ENCODE measurements at regions not wholly inside any gene's neighbourhood (a gene's known extent, or its start where the extent isn't known, plus 50 kb on each side); places are given as distances from the start of the nearest gene placed in this dataset.

GRCh38 chr5:158640593-158640980, 459.1 kb downstream of the EBF1 start:
- Histone ChIP-seq H4K20me1 (ENCODE audit: insufficient read depth, low read length) (no peaks in the 10 kb centered on the region), H3K9ac (ENCODE audit: low read depth, low read length) (no peak overlapping the region), H3K27ac (ENCODE audit: low read length) (no peak overlapping the region), H3K36me3 (ENCODE audit: insufficient read depth, low read length) (no peaks in the 10 kb centered on the region), H3K4me3 (ENCODE audit: low read depth in 1 of 2, low read length in 2 of 2) (no peak overlapping the region), H3K4me1 (ENCODE audit: insufficient read depth, low read length) (no peaks in the 10 kb centered on the region), H3K27me3 (ENCODE audit: insufficient read depth, low read length, poor library complexity) (no peaks in the 10 kb centered on the region), H3K9me3 (ENCODE audit: insufficient read depth, low read length, severe bottlenecking) (no peaks in the 10 kb centered on the region), H3K4me2 (ENCODE audit: insufficient read depth, low read length) (no peak overlapping the region), H3K79me2 (ENCODE audit: insufficient read depth, low read length) (no peaks in the 10 kb centered on the region), H2AFZ (ENCODE audit: low read depth, low read length) (no peak overlapping the region)
- ATAC-seq (ENCODE audit: insufficient read depth, low read depth), result no peak
- no peak for TF ChIP-seq CTCF (IDR thresholded peaks at IDR 0.05; ENCODE audit: borderline replicate concordance, extremely low read depth, low read length, poor library complexity, severe bottlenecking)
- no peak for TF ChIP-seq EZH2 (IDR thresholded peaks at IDR 0.05; ENCODE audit: borderline replicate concordance, low read depth, low read length, severe bottlenecking)
- DNase-seq, result no peak

GRCh38 chr5:158639881-158640592, 459.7 kb downstream of the EBF1 start:
- no peaks in the 10 kb centered on the region for H3K9me3 ChIP-seq (ENCODE audit: insufficient read depth, low read length, severe bottlenecking)
- no peak overlapping the region for H3K9ac ChIP-seq (ENCODE audit: low read depth, low read length)
- no peak overlapping the region for H3K4me2 ChIP-seq (ENCODE audit: insufficient read depth, low read length)
- no peak overlapping the region for H3K27ac ChIP-seq (ENCODE audit: low read length)
- TF ChIP-seq EZH2 (IDR thresholded peaks at IDR 0.05; ENCODE audit: borderline replicate concordance, low read depth, low read length, severe bottlenecking) (no peak), CTCF (IDR thresholded peaks at IDR 0.05; ENCODE audit: borderline replicate concordance, extremely low read depth, low read length, poor library complexity, severe bottlenecking) (no peak)
- no peak for ATAC-seq (ENCODE audit: insufficient read depth, low read depth)
- no peaks in the 10 kb centered on the region for H3K4me1 ChIP-seq (ENCODE audit: insufficient read depth, low read length)
- H3K4me3 ChIP-seq (ENCODE audit: low read depth in 1 of 2, low read length in 2 of 2), result no peak overlapping the region
- H2AFZ ChIP-seq (ENCODE audit: low read depth, low read length), result no peak overlapping the region
- DNase-seq, result no peak
- H3K79me2 ChIP-seq (ENCODE audit: insufficient read depth, low read length), result no peaks in the 10 kb centered on the region
- no peaks in the 10 kb centered on the region for H4K20me1 ChIP-seq (ENCODE audit: insufficient read depth, low read length)
- no peaks in the 10 kb centered on the region for H3K36me3 ChIP-seq (ENCODE audit: insufficient read depth, low read length)
- H3K27me3 ChIP-seq (ENCODE audit: insufficient read depth, low read length, poor library complexity), result no peaks in the 10 kb centered on the region

GRCh38 chr5:158638396-158638795, 461.3 kb downstream of the EBF1 start:
- no peak overlapping the region for H3K27ac ChIP-seq (ENCODE audit: low read length)
- TF ChIP-seq EZH2 (IDR thresholded peaks at IDR 0.05; ENCODE audit: borderline replicate concordance, low read depth, low read length, severe bottlenecking) (no peak), CTCF (IDR thresholded peaks at IDR 0.05; ENCODE audit: borderline replicate concordance, extremely low read depth, low read length, poor library complexity, severe bottlenecking) (no peak)

More at GRCh38 chr5:158638396-158638795, 461.3 kb downstream of the EBF1 start:
- Histone ChIP-seq H4K20me1 (ENCODE audit: insufficient read depth, low read length) (no peaks in the 10 kb centered on the region), H3K9ac (ENCODE audit: low read depth, low read length) (no peak overlapping the region), H2AFZ (ENCODE audit: low read depth, low read length) (no peak overlapping the region), H3K4me3 (ENCODE audit: low read depth in 1 of 2, low read length in 2 of 2) (no peak overlapping the region), H3K27me3 (ENCODE audit: insufficient read depth, low read length, poor library complexity) (no peaks in the 10 kb centered on the region), H3K79me2 (ENCODE audit: insufficient read depth, low read length) (no peaks in the 10 kb centered on the region), H3K4me2 (ENCODE audit: insufficient read depth, low read length) (no peak overlapping the region), H3K4me1 (ENCODE audit: insufficient read depth, low read length) (no peaks in the 10 kb centered on the region), H3K36me3 (ENCODE audit: insufficient read depth, low read length) (no peaks in the 10 kb centered on the region), H3K9me3 (ENCODE audit: insufficient read depth, low read length, severe bottlenecking) (no peaks in the 10 kb centered on the region)
- DNase-seq (no peak), ATAC-seq (ENCODE audit: insufficient read depth, low read depth) (no peak)
